Smooth muscle cell (in vitro differentiated cells): ENCODE measurements at regions not wholly inside any gene's neighbourhood (a gene's known extent, or its start where the extent isn't known, plus 50 kb on each side); places are given as distances from the start of the nearest gene placed in this dataset.
A peak's percentile ranks its signal among the peaks of the same experiment; 100 is the strongest.

ENCODE experiments used
- DNase-seq: peaks from one replicate; lab custom pipeline; 2025; ENCODE audit not compliant: unreplicated experiment; lab: John Stamatoyannopoulos, UW
- H2AFZ ChIP-seq: fragments of 200-600 bp; sonication (generic); 2 replicates; pipeline ENCODE4 v1.6.0; 2016; ENCODE audit warnings: antibody characterized with exemption, low read depth, mild to moderate bottlenecking
- H3F3A ChIP-seq: fragments of 200-600 bp; sonication (generic); 2 replicates; pipeline ENCODE4 v1.6.0; 2017; ENCODE audit warnings: antibody characterized with exemption, low read depth
- H3K27ac ChIP-seq: fragments of 200-600 bp; sonication (generic); 2 replicates; pipeline ENCODE4 v1.5.1; 2016; ENCODE audit warnings: low read depth, mild to moderate bottlenecking
- H3K27me3 ChIP-seq: fragments of 200-600 bp; sonication (generic); 2 replicates; pipeline ENCODE4 v1.6.1; 2016; ENCODE audit warnings: low read depth, mild to moderate bottlenecking
- H3K36me3 ChIP-seq: fragments of 200-600 bp; sonication (generic); 2 replicates; pipeline ENCODE4 v1.5.1; 2016; ENCODE audit warnings: low read depth
- H3K4me1 ChIP-seq: fragments of 200-600 bp; sonication (generic); 2 replicates; pipeline ENCODE4 v1.5.1; 2016; ENCODE audit warnings: low read depth
- H3K4me2 ChIP-seq: fragments of 200-600 bp; sonication (generic); 2 replicates; pipeline ENCODE4 v1.6.0; 2016; ENCODE audit warnings: mild to moderate bottlenecking
- H3K4me3 ChIP-seq: fragments of 200-600 bp; sonication (generic); 2 replicates; pipeline ENCODE4 v1.5.1; 2016; ENCODE audit warnings: mild to moderate bottlenecking
- H3K79me2 ChIP-seq: fragments of 200-600 bp; sonication (generic); 2 replicates; pipeline ENCODE4 v1.6.0; 2016; ENCODE audit warnings: low read depth, mild to moderate bottlenecking
- H3K9ac ChIP-seq: fragments of 200-600 bp; sonication (generic); 2 replicates; pipeline ENCODE4 v1.6.0; 2016; ENCODE audit warnings: low read depth
- H3K9me3 ChIP-seq: fragments of 200-600 bp; sonication (generic); replicated peaks from 2 replicates; pipeline ENCODE4 v1.5.1; 2016; ENCODE audit warnings: low read depth
- H4K20me1 ChIP-seq: fragments of 200-600 bp; sonication (generic); 2 replicates; pipeline ENCODE4 v1.6.0; 2016; ENCODE audit warnings: low read depth
- WGBS: methylation state at CpG from one replicate; pipeline ENCODE4 v1.1.7; 2016; ENCODE audit warnings: low lambda C conversion rate; 5-methylcytosine and 5-hydroxymethylcytosine counted together
- TF ChIP-seq, protein P1 (sequence below): fragments of 200-600 bp; sonication (generic); IDR thresholded peaks from 2 replicates; pipeline ENCODE4 v1.5.1; 2017; ENCODE audit warnings: borderline replicate concordance, mild to moderate bottlenecking, antibody characterized with exemption; ENCODE audit not compliant: insufficient read depth, poor library complexity, severe bottlenecking

GRCh38 chr1:217136895-217137205 is 413.6 kb upstream of the ESRRG start:
- peak overlapping the region; percentile 55 for H3K4me3 ChIP-seq
- H3K9ac ChIP-seq, result no peak overlapping the region
- TF ChIP-seq, protein P1, sequence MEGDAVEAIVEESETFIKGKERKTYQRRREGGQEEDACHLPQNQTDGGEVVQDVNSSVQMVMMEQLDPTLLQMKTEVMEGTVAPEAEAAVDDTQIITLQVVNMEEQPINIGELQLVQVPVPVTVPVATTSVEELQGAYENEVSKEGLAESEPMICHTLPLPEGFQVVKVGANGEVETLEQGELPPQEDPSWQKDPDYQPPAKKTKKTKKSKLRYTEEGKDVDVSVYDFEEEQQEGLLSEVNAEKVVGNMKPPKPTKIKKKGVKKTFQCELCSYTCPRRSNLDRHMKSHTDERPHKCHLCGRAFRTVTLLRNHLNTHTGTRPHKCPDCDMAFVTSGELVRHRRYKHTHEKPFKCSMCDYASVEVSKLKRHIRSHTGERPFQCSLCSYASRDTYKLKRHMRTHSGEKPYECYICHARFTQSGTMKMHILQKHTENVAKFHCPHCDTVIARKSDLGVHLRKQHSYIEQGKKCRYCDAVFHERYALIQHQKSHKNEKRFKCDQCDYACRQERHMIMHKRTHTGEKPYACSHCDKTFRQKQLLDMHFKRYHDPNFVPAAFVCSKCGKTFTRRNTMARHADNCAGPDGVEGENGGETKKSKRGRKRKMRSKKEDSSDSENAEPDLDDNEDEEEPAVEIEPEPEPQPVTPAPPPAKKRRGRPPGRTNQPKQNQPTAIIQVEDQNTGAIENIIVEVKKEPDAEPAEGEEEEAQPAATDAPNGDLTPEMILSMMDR, result no peak
- H3K27me3 ChIP-seq, result peaks cover 100% of the 10 kb centered on the region
- DNase-seq, result no peak
- H3K36me3 ChIP-seq, result no peaks in the 10 kb centered on the region
- no peak overlapping the region for H2AFZ ChIP-seq
- H3K27ac ChIP-seq, result no peak overlapping the region
- no peaks in the 10 kb centered on the region for H4K20me1 ChIP-seq
- no peaks in the 10 kb centered on the region for H3K9me3 ChIP-seq
- H3K79me2 ChIP-seq, result no peaks in the 10 kb centered on the region
- WGBS, result 5% methylated on average over 11 of the region's 11 CpGs
- no peaks in the 10 kb centered on the region for H3F3A ChIP-seq
- no peak overlapping the region for H3K4me2 ChIP-seq
- H3K4me1 ChIP-seq, result peaks cover 28% of the 10 kb centered on the region

DNA sequence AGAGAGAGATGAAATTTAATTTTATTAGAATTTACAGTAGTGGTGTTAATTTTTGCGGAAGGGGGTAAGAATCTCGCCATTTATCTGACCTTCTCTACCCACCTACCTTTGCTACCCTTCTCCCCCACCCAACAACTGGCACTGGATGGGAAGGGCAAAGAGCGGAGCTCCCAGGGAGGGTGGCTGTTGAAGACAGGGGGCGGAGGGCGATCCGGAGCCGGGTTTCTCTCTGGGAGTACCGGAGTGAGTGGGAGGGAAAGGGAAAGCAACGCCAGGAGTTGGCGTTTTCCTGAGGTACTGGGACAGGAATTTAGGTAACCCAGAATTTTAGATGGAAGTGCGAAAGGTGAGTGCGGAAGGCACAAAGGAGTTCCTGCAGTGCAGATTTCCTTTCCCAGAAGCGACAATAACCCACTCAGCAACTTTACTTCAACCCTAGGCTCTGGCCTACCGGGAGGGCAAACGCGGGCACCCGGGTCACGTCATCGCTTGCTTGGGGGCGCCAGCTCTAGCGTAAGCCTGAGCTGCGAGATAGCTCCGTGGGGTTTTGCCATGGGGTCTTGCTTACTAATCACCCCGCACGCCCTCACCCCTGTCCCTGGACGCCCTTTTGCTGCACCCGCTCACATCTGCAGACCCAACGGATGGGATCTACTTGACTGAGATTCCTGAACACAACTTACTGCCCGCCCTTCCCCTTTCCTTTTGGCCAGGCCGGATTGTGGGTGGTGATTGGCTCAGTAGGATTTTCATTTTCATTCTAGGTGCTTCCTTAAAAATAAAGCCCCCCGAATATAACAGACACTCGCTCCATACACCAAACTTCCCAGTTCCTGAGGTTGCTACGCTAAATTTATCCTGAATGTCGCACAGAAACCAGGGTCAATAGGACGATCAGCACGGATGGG is 413.0 kb upstream of the ESRRG start:
- Histone ChIP-seq H3K27ac (no peak overlapping the region), H3K4me3 (peak overlapping the region; percentile 55), H3K4me2 (peak overlapping the region; percentile 96), H3K4me1 (peaks cover 28% of the 10 kb centered on the region), H2AFZ (no peak overlapping the region), H3K36me3 (no peaks in the 10 kb centered on the region), H3F3A (no peaks in the 10 kb centered on the region), H3K27me3 (peaks cover 100% of the 10 kb centered on the region), H3K79me2 (no peaks in the 10 kb centered on the region), H4K20me1 (no peaks in the 10 kb centered on the region), H3K9ac (no peak overlapping the region), H3K9me3 (no peaks in the 10 kb centered on the region)
- TF ChIP-seq, protein P1, result no peak
- no peak for DNase-seq
- WGBS, result 5% methylated on average over 35 of the region's 36 CpGs

GRCh38 chr1:217135569-217135915 is 412.3 kb upstream of the ESRRG start:
- no peaks in the 10 kb centered on the region for H3K36me3 ChIP-seq
- peaks cover 24% of the 10 kb centered on the region for H3K4me1 ChIP-seq
- H3K4me2 ChIP-seq, result peak overlapping the region; percentile 96
- no peak for DNase-seq
- H4K20me1 ChIP-seq, result no peaks in the 10 kb centered on the region
- under 1% methylated on average over 30 of the region's 32 CpGs for WGBS
- no peaks in the 10 kb centered on the region for H3F3A ChIP-seq
- H3K27me3 ChIP-seq, result peaks cover 100% of the 10 kb centered on the region
- H3K4me3 ChIP-seq, result peak overlapping the region; percentile 55
- H3K27ac ChIP-seq, result no peak overlapping the region
- no peaks in the 10 kb centered on the region for H3K79me2 ChIP-seq
- no peak overlapping the region for H3K9ac ChIP-seq
- no peaks in the 10 kb centered on the region for H3K9me3 ChIP-seq
- TF ChIP-seq, protein P1, result no peak
- H2AFZ ChIP-seq, result peak overlapping the region; percentile 62
